GM12878 (cell line): ENCODE measurements at regions not wholly inside any gene's neighbourhood (a gene's known extent, or its start where the extent isn't known, plus 50 kb on each side); places are given as distances from the start of the nearest gene placed in this dataset.

Source experiments
- ATAC-seq: fragments of 200-7000 bp; cut with Tn5 transposase; 3 replicates; pipeline ENCODE4 v1.9.1; 2020; ENCODE audit warnings: mild to moderate bottlenecking, moderate library complexity
- BruUV-seq: library from RNA; stranded (reverse); fragments of 400-500 nt; replicated peaks from 2 replicates; lab custom pipeline; 2021; lab: Mats Ljungman, UMichigan
- CTCF ChIA-PET: fragments of 300-600 bp; sonication (Branson Sonifier 250); formaldehyde crosslinking; extraction: SDS; loops from one replicate; lab custom pipeline; 2021; ENCODE audit warnings: inconsistent platforms; lab: Yijun Ruan, JAX
- POLR2A ChIA-PET: fragments of 350-600 bp; formaldehyde crosslinking; extraction: SDS; loops from one replicate; lab custom pipeline; 2021; ENCODE audit warnings: inconsistent platforms; lab: Charles Lee
- RAD21 ChIA-PET: fragments of 300-600 bp; sonication (Branson Sonifier 250); formaldehyde crosslinking; loops from one replicate; lab custom pipeline; 2023; ENCODE audit warnings: antibody characterized with exemption; ENCODE audit not compliant: unreplicated experiment; lab: Charles Lee
- SMC1A ChIA-PET: fragments of 300-600 bp; sonication (Branson Sonifier 250); formaldehyde crosslinking; loops from one replicate; lab custom pipeline; 2023; ENCODE audit not compliant: unreplicated experiment, uncharacterized antibody; lab: Charles Lee
- DNase-seq: peaks from one replicate; pipeline ENCODE4 v3.0.0-alpha.2; 2011; ENCODE audit warnings: low read depth, low spot score
- FAIRE-seq: peaks from 3 replicates; lab custom pipeline; 2011; peaks lifted over from hg19 to GRCh38; lab: Jason Lieb, UNC
- H2AFZ ChIP-seq: 2 replicates; pipeline ENCODE4 v1.6.0; 2011; ENCODE audit warnings: low read depth, low read length, control low read depth; ENCODE audit not compliant: control insufficient read depth
- H3K27ac ChIP-seq: 2 replicates; pipeline ENCODE4 v1.5.1; 2011; ENCODE audit warnings: control low read depth; ENCODE audit not compliant: control insufficient read depth, insufficient read depth
- H3K27me3 ChIP-seq, 2 experiments: replicated peaks in 1 of 2; 2 replicates each; pipeline versions ENCODE4 v1.6.0 to v1.6.1; 2011; ENCODE audit warnings: low read length in 1 of 2; ENCODE audit not compliant: control insufficient read depth in 2 of 2, insufficient read depth in 2 of 2
- H3K36me3 ChIP-seq, 2 experiments: 2 replicates each; pipeline ENCODE4 v1.5.1; 2011; ENCODE audit warnings: low read length in 1 of 2; ENCODE audit not compliant: control insufficient read depth in 2 of 2, insufficient read depth in 2 of 2
- H3K4me1 ChIP-seq: 2 replicates; pipeline ENCODE4 v1.6.1; 2011; ENCODE audit warnings: mild to moderate bottlenecking, low read length, moderate library complexity, mixed read lengths; ENCODE audit not compliant: control insufficient read depth, insufficient read depth
- H3K4me2 ChIP-seq: 2 replicates; pipeline ENCODE4 v1.6.0; 2011; ENCODE audit warnings: control low read depth; ENCODE audit not compliant: control insufficient read depth, insufficient read depth
- H3K4me3 ChIP-seq: fragments of 200-600 bp; sonication (generic); 2 replicates; pipeline ENCODE4 v1.5.1; 2016
- H3K79me2 ChIP-seq: 2 replicates; pipeline ENCODE4 v1.6.0; 2011; ENCODE audit warnings: low read length; ENCODE audit not compliant: control insufficient read depth, insufficient read depth
- H3K9ac ChIP-seq: 2 replicates; pipeline ENCODE4 v1.8.0; 2011; ENCODE audit warnings: low read length, control low read depth, mixed read lengths; ENCODE audit not compliant: control insufficient read depth, insufficient read depth
- H3K9me3 ChIP-seq: replicated peaks from 3 replicates; pipeline ENCODE4 v1.5.1; 2011; ENCODE audit warnings: mild to moderate bottlenecking, low read length; ENCODE audit not compliant: control insufficient read depth, insufficient read depth
- H4K20me1 ChIP-seq: 2 replicates; pipeline ENCODE4 v1.6.0; 2011; ENCODE audit not compliant: control insufficient read depth, insufficient read depth
- EP300 ChIP-seq, 2 experiments: fragments of 150-350 bp in 1 of 2; IDR thresholded peaks; 2 replicates each; pipeline ENCODE4 v1.6.1; 2011 to 2012; ENCODE audit warnings: low read depth in 2 of 2, low read length in 2 of 2, borderline replicate concordance in 1 of 2, improper control_type of control experiment in 1 of 2, inconsistent platforms in 1 of 2; ENCODE audit not compliant: control insufficient read depth in 1 of 2
- IRF5 ChIP-seq: fragments of 450-650 bp; IDR thresholded peaks from 2 replicates; pipeline ENCODE4 v1.6.1; 2017; ENCODE audit warnings: borderline replicate concordance
- STAT1 ChIP-seq: fragments of 450-650 bp; conservative IDR thresholded peaks from 2 replicates; pipeline ENCODE4 v1.6.1; 2014; ENCODE audit warnings: antibody characterized with exemption, mild to moderate bottlenecking
- ZSCAN29 ChIP-seq: fragments of 450-650 bp; IDR thresholded peaks from 2 replicates; pipeline ENCODE4 v1.6.1; 2017; ENCODE audit warnings: mild to moderate bottlenecking, moderate library complexity
- in situ Hi-C: fragments of 300-500 bp; cut with MboI; formaldehyde crosslinking; loops from 9 replicates; pipeline ENCODE4 v1.14.3; 2018; ENCODE audit warnings: mixed read lengths
- intact Hi-C: fragments of 100-400 bp; cut with micrococcal nuclease; formaldehyde crosslinking; loops from one replicate; pipeline ENCODE4 v1.14.2; 2022; ENCODE audit not compliant: unreplicated experiment
- TF ChIP-seq, protein P1 (sequence below): fragments of 450-650 bp; IDR thresholded peaks from 2 replicates; pipeline ENCODE4 v1.6.1; 2017; ENCODE audit warnings: low read depth, mild to moderate bottlenecking, moderate library complexity

DNA sequence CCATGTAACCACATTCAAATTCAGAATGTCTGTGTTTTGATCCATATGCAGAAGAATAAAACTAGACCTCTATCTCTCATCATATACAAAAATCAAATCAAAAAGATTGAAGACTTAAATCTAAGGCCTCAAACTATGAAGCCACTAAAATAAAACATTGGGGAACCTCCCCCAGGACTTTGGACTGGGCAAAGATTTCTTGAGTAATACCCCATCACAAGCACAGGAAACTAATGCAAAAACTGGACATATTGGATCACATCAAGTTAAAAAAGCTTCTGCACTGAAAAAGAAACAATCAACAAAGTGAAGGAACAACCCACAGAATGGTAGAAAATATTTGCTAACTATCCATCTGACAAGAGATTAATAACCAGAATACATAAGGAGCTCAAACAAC lies 266.8 kb downstream of the EPM2A start:
- in situ Hi-C loops = no loop called here
- H2AFZ ChIP-seq = no peak overlapping the region
- no peak overlapping the region for H3K27ac ChIP-seq
- H3K27me3 ChIP-seq = no peaks in the 10 kb centered on the region
- SMC1A ChIA-PET = interaction anchor here (0.7 kb wide), 1 partner anchor 25 kb away, joined by 3 read pairs; no protein-coding TSS in a partner anchor
- intact Hi-C loops = no loop called here
- CTCF ChIA-PET = no interaction called here
- no peaks in the 10 kb centered on the region for H3K79me2 ChIP-seq
- H4K20me1 ChIP-seq = no peaks in the 10 kb centered on the region
- FAIRE-seq = no peak
- H3K4me1 ChIP-seq = no peaks in the 10 kb centered on the region
- H3K9ac ChIP-seq = no peak overlapping the region
- no peaks in the 10 kb centered on the region; the same call in 2 of the 3 replicates for H3K9me3 ChIP-seq
- H3K4me3 ChIP-seq = no peak overlapping the region
- POLR2A ChIA-PET = no interaction called here
- no peak for ATAC-seq
- no peak overlapping the region for H3K4me2 ChIP-seq
- RAD21 ChIA-PET = no interaction called here
- TF ChIP-seq IRF5 (no peak), ZSCAN29 (no peak), EP300 (IDR thresholded peaks at IDR 0.05; ENCODE audit: borderline replicate concordance in 1 of 2, control insufficient read depth in 1 of 2, low read depth in 2 of 2, low read length in 2 of 2) (no peak), STAT1 (no peak)
- TF ChIP-seq, protein P1, sequence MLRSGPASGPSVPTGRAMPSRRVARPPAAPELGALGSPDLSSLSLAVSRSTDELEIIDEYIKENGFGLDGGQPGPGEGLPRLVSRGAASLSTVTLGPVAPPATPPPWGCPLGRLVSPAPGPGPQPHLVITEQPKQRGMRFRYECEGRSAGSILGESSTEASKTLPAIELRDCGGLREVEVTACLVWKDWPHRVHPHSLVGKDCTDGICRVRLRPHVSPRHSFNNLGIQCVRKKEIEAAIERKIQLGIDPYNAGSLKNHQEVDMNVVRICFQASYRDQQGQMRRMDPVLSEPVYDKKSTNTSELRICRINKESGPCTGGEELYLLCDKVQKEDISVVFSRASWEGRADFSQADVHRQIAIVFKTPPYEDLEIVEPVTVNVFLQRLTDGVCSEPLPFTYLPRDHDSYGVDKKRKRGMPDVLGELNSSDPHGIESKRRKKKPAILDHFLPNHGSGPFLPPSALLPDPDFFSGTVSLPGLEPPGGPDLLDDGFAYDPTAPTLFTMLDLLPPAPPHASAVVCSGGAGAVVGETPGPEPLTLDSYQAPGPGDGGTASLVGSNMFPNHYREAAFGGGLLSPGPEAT = no peak
- BruUV-seq = no TSS peak
- no peaks in the 10 kb centered on the region for H3K36me3 ChIP-seq
- DNase-seq = no peak
